ENCODE measurements at regions not wholly inside any gene's neighbourhood (a gene's known extent, or its start where the extent isn't known, plus 50 kb on each side); places are given as distances from the start of the nearest gene placed in this dataset.
"Not testable (repeated sequence)": the region's sequence is repeated elsewhere in the genome, so short reads cannot be mapped to it uniquely, and the experiment has no call there.

DNA sequence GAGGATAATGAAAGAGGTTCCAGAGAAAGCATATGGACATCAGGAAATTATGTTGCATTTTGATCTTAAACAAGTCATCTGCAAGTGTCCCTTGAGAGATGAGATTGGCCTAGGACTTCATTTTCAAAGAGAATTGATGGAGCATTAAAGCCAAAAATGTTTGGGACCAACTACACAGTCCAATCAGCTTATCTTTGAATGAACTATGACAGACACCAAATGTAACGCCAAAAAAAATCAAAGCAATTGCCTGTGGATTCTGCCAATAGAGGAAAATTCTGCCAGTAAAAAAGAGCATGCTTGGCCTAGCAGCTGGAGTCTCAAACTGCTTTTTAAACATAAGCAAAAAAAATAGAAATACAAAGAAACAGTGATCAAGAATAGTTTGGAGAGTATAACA lies 594.5 kb upstream of the CHAC2 start:
- no peaks in the 10 kb centered on the region for H3K4me1 Mint-ChIP-seq (ENCODE audit: low read depth)
- H3K36me3 Mint-ChIP-seq (ENCODE audit: low read depth): no peaks in the 10 kb centered on the region
- no peak overlapping the region for H3K4me3 Mint-ChIP-seq
- no peak for DNase-seq (ENCODE audit: low spot score)
- no peaks in the 10 kb centered on the region for H3K9me3 Mint-ChIP-seq
- H3K27me3 Mint-ChIP-seq (ENCODE audit: low read depth): no peaks in the 10 kb centered on the region
- no peak overlapping the region for H3K27ac Mint-ChIP-seq

DNA sequence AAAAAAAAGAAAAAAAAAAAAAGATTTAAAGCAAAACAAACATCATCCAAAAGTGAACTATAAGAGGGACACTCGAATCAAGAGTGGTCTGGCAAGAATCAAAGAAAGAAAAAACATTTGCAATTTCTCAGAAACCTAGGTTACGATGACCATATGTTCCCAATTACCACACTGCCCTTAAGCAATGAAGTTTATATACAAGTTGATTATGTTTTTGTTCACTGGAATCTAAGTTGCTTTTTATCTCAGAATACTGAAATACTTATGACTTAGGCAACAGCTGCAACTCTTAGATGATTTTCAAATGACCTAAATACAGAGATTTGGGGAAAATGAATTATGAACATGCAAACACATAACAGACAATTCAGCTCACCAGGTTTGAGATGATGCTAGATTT lies 597.1 kb upstream of the CHAC2 start:
- Mint-ChIP-seq H3K36me3 (ENCODE audit: low read depth) (no peaks in the 10 kb centered on the region), H3K4me1 (ENCODE audit: low read depth) (no peaks in the 10 kb centered on the region), H3K9me3 (no peaks in the 10 kb centered on the region), H3K27ac (no peak overlapping the region), H3K27me3 (ENCODE audit: low read depth) (no peaks in the 10 kb centered on the region), H3K4me3 (no peak overlapping the region)
- DNase-seq (ENCODE audit: low spot score): no peak

DNA sequence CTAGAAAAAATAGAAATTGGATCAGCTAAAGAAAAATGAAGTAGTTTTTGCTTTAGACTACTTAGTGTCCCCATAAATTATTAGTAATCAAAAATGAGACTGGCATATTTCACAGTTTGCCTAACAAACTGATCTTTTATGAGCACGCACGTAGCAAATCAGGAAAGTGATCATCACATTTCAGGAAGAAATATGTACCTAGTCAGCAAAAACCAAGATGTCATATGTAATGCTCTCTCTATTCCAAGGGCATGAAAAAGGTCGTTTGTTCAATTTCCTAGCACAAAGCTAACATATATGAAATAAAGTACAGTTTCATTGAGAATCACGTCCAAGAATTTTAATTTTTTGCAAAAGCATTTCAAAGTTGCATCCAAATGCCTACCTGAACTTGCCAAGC lies 600.4 kb upstream of the CHAC2 start:
- Mint-ChIP-seq H3K27ac (no peak overlapping the region), H3K9me3 (peaks cover 4% of the 10 kb centered on the region), H3K36me3 (ENCODE audit: low read depth) (no peaks in the 10 kb centered on the region), H3K4me1 (ENCODE audit: low read depth) (no peaks in the 10 kb centered on the region), H3K27me3 (ENCODE audit: low read depth) (no peaks in the 10 kb centered on the region), H3K4me3 (no peak overlapping the region)
- no peak for DNase-seq (ENCODE audit: low spot score)

DNA sequence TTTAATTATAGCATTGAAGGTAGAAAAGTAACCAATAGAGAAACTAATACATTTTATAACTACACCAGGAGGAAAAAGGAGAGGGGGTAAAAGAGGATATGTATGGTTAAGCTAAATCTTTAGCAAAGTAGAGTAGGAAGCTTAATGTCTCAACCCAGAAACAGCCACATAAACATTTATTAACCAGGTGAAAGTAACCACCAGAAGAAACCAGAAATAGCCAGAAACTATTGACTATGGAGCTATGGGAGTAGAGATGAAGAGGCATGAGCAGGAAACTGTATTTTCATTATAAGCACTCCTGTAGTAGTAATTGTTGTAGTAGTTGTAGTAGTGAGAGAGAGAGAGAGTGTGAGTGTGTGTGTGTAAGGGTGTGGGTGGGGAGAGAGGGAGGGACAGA lies 617.5 kb upstream of the CHAC2 start:
- DNase-seq (ENCODE audit: low spot score): no peak

DNA sequence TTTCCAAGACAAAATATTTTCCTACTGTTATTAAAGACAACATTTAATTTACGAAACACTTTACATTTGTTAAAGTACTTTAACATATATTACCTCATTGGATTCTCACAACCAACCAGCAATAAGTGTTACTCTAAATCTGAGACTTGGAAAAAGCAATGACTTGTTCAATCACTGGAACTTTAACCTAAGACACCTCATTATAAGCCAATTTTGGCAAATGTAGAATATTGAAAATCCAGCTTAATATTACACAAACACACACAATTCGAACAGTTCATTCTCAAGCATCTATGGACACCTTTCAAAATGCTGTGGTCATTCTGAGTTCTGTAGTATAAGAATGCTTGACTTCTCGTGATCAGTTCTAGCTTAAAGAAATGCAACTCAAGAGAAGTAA lies 619.4 kb upstream of the CHAC2 start:
- Mint-ChIP-seq H3K9me3 (no peaks in the 10 kb centered on the region), H3K4me1 (ENCODE audit: low read depth) (no peaks in the 10 kb centered on the region), H3K27me3 (ENCODE audit: low read depth) (no peaks in the 10 kb centered on the region), H3K27ac (no peak overlapping the region), H3K36me3 (ENCODE audit: low read depth) (no peaks in the 10 kb centered on the region), H3K4me3 (no peak overlapping the region)
- no peak for DNase-seq (ENCODE audit: low spot score)

More for the DNA sequence above, 617.5 kb upstream of the CHAC2 start:
- no peaks in the 10 kb centered on the region for H3K27me3 Mint-ChIP-seq (ENCODE audit: low read depth)
- no peaks in the 10 kb centered on the region for H3K9me3 Mint-ChIP-seq
- no peak overlapping the region for H3K27ac Mint-ChIP-seq
- no peak overlapping the region for H3K4me3 Mint-ChIP-seq
- no peaks in the 10 kb centered on the region for H3K36me3 Mint-ChIP-seq (ENCODE audit: low read depth)
- no peaks in the 10 kb centered on the region for H3K4me1 Mint-ChIP-seq (ENCODE audit: low read depth)

DNA sequence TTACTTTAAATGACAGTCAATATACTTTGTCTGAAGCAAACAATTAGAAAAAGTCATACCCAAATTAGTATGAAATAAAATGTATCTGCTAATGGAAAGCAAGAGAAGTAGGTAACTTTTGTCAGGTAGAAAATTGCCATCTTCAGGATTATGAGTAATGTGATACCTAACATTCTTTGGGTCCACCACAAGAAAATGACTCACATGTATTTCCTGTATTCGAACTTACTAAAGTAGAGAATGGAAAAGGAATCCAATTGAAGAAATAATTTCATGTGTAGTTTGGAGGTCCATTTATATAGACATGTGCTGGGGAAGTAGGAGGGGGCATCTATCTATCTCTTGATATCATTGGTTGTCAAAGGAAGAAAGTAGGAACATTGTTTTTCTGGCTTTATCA lies 636.2 kb upstream of the CHAC2 start:
- no peaks in the 10 kb centered on the region for H3K9me3 Mint-ChIP-seq
- no peaks in the 10 kb centered on the region for H3K27me3 Mint-ChIP-seq (ENCODE audit: low read depth)
- no peak for DNase-seq (ENCODE audit: low spot score)
- no peak overlapping the region for H3K27ac Mint-ChIP-seq
- no peak overlapping the region for H3K4me3 Mint-ChIP-seq
- no peaks in the 10 kb centered on the region for H3K4me1 Mint-ChIP-seq (ENCODE audit: low read depth)
- H3K36me3 Mint-ChIP-seq (ENCODE audit: low read depth): no peaks in the 10 kb centered on the region

DNA sequence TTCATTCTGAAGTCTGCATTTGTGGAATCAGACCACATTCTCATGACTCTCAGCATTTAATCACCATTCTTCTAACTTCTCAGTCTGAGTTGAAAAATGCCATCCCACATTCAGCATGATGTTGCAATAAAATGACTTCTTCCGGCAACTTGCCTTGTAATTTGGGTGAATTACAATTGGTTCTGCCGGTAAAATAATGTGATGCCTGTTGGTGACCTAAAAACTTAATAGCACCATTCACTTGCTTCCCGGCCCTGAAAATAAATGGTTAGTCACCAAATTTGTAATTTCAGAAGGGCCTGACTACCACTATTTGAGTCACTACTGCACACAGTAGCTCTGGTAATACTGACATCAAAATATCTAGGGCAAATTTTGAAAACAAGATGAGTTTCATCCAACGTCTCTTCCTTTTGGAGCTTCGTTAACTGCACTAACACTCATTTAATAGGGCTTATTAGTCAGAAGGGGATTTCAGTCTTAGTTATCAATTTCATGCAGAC lies 637.1 kb upstream of the CHAC2 start:
- H3K4me1 Mint-ChIP-seq (ENCODE audit: low read depth): no peaks in the 10 kb centered on the region
- no peaks in the 10 kb centered on the region for H3K27me3 Mint-ChIP-seq (ENCODE audit: low read depth)
- no peak overlapping the region for H3K4me3 Mint-ChIP-seq
- no peaks in the 10 kb centered on the region for H3K9me3 Mint-ChIP-seq
- H3K27ac Mint-ChIP-seq: no peak overlapping the region
- H3K36me3 Mint-ChIP-seq (ENCODE audit: low read depth): no peaks in the 10 kb centered on the region
- DNase-seq (ENCODE audit: low spot score): no peak

DNA sequence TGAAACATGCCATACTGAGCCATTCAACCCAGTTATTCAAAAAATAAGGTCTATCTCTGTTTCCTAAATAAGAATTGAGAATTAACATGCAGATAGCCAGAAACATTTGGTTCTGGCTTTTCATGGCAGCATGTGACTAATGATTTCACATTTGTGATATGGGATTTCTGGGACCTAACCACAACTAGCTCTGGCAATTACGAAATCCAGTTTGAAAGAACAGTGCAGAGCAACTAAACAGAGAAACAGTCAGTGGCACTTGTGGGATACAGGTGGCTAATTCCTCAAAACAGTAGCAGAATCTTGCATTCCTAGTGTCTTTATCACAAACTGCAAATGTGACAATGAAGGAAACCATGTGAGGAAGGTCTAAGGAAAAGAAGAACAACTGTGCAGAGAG lies 637.8 kb upstream of the CHAC2 start:
- no peak for DNase-seq (ENCODE audit: low spot score)
- Mint-ChIP-seq H3K4me1 (ENCODE audit: low read depth) (no peaks in the 10 kb centered on the region), H3K4me3 (no peak overlapping the region), H3K27ac (no peak overlapping the region), H3K9me3 (no peaks in the 10 kb centered on the region), H3K27me3 (ENCODE audit: low read depth) (no peaks in the 10 kb centered on the region), H3K36me3 (ENCODE audit: low read depth) (no peaks in the 10 kb centered on the region)

DNA sequence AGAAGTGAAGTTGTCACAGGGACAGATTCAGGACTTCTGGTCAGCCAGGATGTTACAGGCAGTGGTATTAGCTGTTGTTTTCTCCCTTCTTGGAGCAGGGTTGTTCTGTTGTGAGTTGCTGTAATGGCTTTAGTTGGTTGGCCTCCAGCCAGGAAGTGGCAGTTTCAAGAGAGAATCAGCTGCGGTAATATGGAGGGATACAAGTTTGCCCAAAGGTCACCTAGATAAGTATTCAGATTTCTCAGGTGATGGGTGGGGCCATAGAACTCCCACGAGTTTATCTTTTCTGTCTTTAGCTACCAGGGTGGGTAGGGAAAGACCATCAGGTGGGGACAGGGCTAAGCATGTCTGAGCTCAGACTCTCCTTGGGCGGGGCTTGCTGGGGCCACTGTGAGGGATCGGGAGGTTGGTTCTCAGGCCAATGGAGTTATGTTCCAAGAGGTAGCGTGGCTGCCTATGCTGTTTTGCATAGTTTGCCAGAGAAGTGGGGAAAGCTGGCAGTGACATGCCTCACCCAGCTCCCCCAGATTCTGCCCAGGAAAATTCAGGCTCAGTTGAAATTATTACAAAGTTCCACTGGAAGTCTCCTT lies 640.4 kb upstream of the CHAC2 start:
- H3K4me3 Mint-ChIP-seq: no peak overlapping the region
- DNase-seq (ENCODE audit: low spot score): no peak
- no peak overlapping the region for H3K27ac Mint-ChIP-seq
- no peaks in the 10 kb centered on the region for H3K36me3 Mint-ChIP-seq (ENCODE audit: low read depth)
- no peaks in the 10 kb centered on the region for H3K9me3 Mint-ChIP-seq
- no peaks in the 10 kb centered on the region for H3K4me1 Mint-ChIP-seq (ENCODE audit: low read depth)
- no peaks in the 10 kb centered on the region for H3K27me3 Mint-ChIP-seq (ENCODE audit: low read depth)

DNA sequence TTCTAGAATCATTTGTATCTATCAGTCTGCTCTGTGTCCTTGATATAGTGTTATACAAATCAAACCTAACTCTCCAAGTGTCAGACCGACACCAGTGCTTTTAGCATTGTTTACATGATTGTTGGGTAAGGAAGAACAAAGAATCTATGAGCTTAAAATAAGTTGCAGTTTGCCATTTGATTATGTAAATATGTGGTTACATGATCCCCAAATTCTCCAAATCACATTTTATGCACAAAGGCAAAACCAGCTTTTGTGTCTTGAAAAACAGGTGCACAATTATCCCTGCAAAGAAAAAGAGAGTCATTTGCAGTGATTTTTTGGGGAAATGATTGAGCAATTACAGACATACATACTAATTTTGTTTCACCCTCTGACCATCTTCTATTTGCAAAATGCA lies 652.6 kb upstream of the CHAC2 start:
- no peaks in the 10 kb centered on the region for H3K36me3 Mint-ChIP-seq (ENCODE audit: low read depth)
- no peak overlapping the region for H3K27ac Mint-ChIP-seq
- peaks cover 11% of the 10 kb centered on the region for H3K9me3 Mint-ChIP-seq
- no peak overlapping the region for H3K4me3 Mint-ChIP-seq
- DNase-seq (ENCODE audit: low spot score): no peak
- no peaks in the 10 kb centered on the region for H3K4me1 Mint-ChIP-seq (ENCODE audit: low read depth)
- H3K27me3 Mint-ChIP-seq (ENCODE audit: low read depth): no peaks in the 10 kb centered on the region

DNA sequence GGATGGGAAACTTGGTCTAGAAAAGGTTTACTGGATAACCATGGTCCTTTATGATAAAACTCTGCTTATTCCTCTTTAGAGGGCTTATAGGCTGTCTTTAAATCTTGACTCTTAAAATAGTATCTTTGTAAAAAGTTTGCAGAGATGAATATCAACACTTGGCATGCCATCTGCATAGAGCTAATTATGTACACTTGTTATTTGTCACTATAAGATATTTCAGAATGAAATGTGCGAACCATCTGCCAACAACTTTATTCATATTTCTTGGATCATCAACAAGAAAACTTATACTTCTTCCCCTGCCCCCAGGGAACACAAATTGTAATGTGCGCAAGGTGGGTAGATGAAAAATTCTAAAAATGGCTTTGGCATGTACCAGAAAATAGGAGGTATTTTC lies 653.0 kb upstream of the CHAC2 start:
- DNase-seq (ENCODE audit: low spot score): no peak
- no peak overlapping the region for H3K4me3 Mint-ChIP-seq
- no peaks in the 10 kb centered on the region for H3K4me1 Mint-ChIP-seq (ENCODE audit: low read depth)
- no peak overlapping the region for H3K27ac Mint-ChIP-seq
- no peaks in the 10 kb centered on the region for H3K27me3 Mint-ChIP-seq (ENCODE audit: low read depth)
- peaks cover 11% of the 10 kb centered on the region for H3K9me3 Mint-ChIP-seq
- H3K36me3 Mint-ChIP-seq (ENCODE audit: low read depth): no peaks in the 10 kb centered on the region

DNA sequence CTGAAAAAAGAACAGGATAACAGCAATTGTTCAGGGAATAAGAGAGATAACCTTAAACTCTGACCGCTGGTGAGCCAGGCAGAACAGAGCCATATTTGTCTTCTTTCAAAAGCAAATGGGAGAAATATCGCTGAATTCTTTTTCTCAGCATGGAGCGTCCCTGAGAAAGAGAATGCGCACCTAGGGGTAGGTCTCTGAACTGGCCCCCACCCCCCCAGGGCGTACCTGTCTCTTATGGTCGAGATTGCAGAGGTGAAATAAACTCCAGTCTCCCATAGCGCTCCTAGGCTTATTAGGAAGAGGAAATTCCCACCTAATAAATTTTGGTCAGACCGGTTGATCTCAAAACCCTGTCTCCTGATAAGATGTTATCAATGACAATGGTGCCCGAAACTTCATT lies 655.2 kb upstream of the CHAC2 start:
- not testable (repeated sequence) for H3K4me1 Mint-ChIP-seq (ENCODE audit: low read depth); H3K36me3 Mint-ChIP-seq (ENCODE audit: low read depth); DNase-seq (ENCODE audit: low spot score); H3K27ac Mint-ChIP-seq; H3K27me3 Mint-ChIP-seq (ENCODE audit: low read depth); H3K4me3 Mint-ChIP-seq
- peaks cover 11% of the 10 kb centered on the region for H3K9me3 Mint-ChIP-seq

DNA sequence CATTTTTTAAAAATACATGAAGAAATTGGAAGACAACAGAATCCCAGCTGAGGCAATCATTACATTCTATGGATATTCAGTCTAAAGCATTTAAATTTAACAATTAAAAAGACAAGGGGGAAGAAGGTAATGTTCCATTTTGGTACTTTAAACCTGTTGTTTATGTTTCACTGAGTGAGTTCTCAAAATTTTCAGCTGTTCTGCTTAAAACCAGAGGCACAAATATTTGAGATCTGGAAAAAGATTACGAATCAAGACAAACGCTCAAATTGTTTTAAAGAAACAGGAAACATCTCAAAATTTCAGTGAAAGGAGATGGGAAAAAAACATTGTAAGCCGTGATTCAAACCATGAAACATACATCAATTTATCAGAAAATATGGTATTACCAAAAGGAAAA lies 656.2 kb upstream of the CHAC2 start:
- H3K27me3 Mint-ChIP-seq (ENCODE audit: low read depth): no peaks in the 10 kb centered on the region
- H3K36me3 Mint-ChIP-seq (ENCODE audit: low read depth): no peaks in the 10 kb centered on the region
- no peaks in the 10 kb centered on the region for H3K4me1 Mint-ChIP-seq (ENCODE audit: low read depth)
- no peak overlapping the region for H3K4me3 Mint-ChIP-seq
- no peak for DNase-seq (ENCODE audit: low spot score)
- H3K27ac Mint-ChIP-seq: no peak overlapping the region
- H3K9me3 Mint-ChIP-seq: peaks cover 11% of the 10 kb centered on the region

DNA sequence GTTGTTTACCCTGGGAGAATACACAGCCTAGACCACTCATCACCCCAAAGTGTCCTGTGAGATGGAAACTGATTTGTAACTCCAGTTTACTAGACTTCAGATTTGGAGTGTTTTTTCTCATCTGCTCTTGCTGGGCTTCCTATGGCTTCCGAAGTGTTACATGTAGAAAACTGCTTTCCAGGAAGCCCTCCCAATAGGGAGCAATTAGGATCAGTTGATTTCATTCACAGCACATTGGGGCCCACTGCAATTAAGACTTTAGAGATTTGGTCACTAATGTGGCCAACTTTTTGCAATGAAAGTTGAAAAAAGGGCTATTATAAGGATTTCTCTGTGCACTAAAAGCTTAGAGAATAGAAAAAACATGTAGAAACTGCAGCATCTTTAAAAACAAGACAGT lies 656.6 kb upstream of the CHAC2 start:
- Mint-ChIP-seq H3K27me3 (ENCODE audit: low read depth) (no peaks in the 10 kb centered on the region), H3K4me3 (no peak overlapping the region), H3K36me3 (ENCODE audit: low read depth) (no peaks in the 10 kb centered on the region), H3K27ac (no peak overlapping the region), H3K4me1 (ENCODE audit: low read depth) (no peaks in the 10 kb centered on the region), H3K9me3 (peaks cover 11% of the 10 kb centered on the region)
- no peak for DNase-seq (ENCODE audit: low spot score)

DNA sequence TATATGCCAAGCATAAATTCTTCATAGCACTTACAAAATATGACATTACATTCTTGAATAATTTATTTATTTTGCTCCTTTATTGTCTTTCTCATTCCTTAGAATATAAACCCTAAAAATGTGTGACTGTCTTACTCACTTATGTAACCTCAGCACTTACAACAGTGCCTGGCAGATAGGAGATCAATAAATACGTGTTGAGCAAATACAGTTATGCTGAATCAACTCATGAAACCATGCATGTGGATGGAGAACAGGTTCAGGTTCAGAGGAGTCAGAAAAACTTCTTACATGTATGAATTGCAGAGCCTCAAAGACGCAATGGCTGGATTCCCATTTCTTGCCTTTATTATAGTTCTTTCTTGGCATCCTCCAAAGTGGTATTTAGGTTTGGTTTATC lies 659.4 kb upstream of the CHAC2 start:
- H3K27me3 Mint-ChIP-seq (ENCODE audit: low read depth): no peaks in the 10 kb centered on the region
- H3K36me3 Mint-ChIP-seq (ENCODE audit: low read depth): no peaks in the 10 kb centered on the region
- peaks cover 6% of the 10 kb centered on the region for H3K9me3 Mint-ChIP-seq
- no peaks in the 10 kb centered on the region for H3K4me1 Mint-ChIP-seq (ENCODE audit: low read depth)
- no peak overlapping the region for H3K27ac Mint-ChIP-seq
- no peak for DNase-seq (ENCODE audit: low spot score)
- no peak overlapping the region for H3K4me3 Mint-ChIP-seq
